AG09319 (cell line): ENCODE measurements at regions not wholly inside any gene's neighbourhood (a gene's known extent, or its start where the extent isn't known, plus 50 kb on each side); places are given as distances from the start of the nearest gene placed in this dataset.

Experiments
- DNase-seq: peaks from one replicate; pipeline ENCODE4 v3.0.0-alpha.2; 2010; ENCODE audit warnings: low read depth; ENCODE audit errors: extremely low read depth
- TF ChIP-seq, protein P1 (sequence below): IDR thresholded peaks from 2 replicates; pipeline ENCODE4 v1.5.1; 2011; ENCODE audit warnings: low read depth, mild to moderate bottlenecking, inconsistent platforms, low read length, moderate library complexity

DNA sequence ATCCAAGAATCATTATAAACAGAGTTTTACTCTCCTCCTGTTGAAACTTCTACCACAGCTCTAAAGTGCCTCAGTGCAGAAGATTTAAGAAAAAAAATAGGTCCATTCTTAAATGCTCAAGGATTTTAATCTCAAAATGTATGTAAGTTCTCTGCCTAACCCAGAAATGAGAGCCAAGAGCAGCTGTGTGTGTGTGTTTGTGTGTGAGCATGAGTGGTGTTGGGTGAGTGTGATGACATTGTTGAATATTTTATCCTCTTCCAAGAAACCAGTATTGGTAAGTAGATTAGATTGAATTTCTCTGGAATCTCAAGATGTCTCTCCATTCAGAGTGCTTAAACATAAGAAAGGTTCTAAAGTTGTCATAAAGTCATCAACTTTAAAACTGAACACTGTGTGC lies 363.6 kb upstream of the NFE2L3 start:
- TF ChIP-seq, protein P1, sequence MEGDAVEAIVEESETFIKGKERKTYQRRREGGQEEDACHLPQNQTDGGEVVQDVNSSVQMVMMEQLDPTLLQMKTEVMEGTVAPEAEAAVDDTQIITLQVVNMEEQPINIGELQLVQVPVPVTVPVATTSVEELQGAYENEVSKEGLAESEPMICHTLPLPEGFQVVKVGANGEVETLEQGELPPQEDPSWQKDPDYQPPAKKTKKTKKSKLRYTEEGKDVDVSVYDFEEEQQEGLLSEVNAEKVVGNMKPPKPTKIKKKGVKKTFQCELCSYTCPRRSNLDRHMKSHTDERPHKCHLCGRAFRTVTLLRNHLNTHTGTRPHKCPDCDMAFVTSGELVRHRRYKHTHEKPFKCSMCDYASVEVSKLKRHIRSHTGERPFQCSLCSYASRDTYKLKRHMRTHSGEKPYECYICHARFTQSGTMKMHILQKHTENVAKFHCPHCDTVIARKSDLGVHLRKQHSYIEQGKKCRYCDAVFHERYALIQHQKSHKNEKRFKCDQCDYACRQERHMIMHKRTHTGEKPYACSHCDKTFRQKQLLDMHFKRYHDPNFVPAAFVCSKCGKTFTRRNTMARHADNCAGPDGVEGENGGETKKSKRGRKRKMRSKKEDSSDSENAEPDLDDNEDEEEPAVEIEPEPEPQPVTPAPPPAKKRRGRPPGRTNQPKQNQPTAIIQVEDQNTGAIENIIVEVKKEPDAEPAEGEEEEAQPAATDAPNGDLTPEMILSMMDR: no peak
- no peak for DNase-seq

GRCh38 chr7:25788961-25789620 lies 362.9 kb upstream of the NFE2L3 start:
- TF ChIP-seq, protein P1: no peak
- no peak for DNase-seq

DNA sequence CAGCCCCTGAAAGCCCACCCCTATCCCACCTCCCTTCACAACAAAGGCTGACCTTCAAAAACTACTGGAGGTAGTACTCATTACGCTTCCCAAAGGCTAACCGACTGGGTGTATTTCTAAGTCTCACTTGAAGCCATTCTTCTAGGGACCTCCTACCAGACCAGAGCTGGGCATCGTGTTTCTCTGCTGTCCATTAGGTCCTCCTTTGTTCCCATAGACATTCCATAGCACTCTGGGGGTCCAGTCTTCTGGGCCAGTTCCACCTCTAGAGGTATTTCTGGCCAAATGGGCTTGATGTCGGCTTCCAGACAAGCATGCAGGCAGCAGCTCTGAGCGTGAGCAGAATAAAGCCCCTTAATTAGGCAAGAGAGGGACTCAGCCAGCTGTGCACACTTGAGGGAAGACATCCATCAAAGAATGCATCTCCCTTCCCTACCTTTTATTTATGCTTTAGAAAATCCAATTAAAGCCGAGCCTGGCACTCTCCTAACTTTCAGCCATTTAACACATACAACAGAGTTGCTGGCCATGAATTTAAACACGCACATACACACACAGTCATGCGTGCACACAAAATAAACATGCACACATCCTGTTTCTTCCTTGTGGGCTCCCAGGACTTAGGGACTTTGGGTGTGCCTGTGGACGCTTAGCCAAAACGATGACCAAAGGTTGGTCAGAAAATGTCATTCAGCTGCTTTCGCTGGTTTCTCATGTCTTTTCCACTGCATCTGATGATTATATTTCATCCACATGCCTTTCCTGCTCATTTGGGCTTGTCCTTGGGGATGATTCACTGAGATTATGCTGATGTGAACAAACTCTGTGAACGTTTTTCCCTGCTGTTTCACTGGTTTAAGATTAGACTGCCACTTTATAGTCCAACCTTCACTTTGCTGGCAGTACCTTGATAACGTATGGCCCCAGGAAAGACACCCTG lies 362.0 kb upstream of the NFE2L3 start:
- peak; percentile 16 for DNase-seq
- TF ChIP-seq, protein P1: no peak

DNA sequence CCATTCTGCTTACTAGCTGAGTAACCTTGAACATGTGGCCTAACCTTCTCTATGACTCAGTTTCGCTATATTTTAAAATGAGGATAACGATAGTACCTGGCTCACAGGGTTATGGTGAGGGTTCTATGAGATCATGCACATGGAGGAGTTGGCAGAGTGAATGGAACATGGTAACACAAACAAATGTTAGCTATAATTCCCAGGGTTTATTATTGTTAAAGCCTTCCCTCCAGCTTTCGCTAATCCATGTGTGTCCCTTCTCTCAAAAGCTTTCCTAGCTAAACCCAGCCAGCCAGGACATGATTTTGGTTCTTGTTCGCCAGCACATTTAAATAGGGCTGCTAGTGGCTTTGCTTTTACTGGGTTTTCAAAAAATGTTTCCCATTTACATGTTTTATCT lies 361.0 kb upstream of the NFE2L3 start:
- DNase-seq: no peak
- TF ChIP-seq, protein P1: no peak

DNA sequence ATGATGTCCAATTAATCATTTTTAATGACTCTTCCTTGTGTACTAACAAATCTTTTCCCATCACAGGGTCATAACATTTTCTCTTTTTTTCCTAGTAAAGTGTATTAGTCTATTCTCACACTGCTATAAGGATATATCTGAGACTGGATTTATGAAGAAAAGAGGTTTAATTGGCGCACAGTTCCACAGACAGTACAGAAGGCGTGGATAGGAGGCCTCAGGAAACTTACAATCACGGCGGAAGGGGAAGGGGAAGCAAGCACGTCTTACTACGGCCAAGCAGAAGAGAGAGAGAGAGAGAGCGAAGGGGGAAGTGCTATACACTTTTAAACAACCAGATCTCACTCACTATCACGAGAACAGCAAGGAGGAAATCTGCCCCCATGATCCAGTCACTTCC lies 359.4 kb upstream of the NFE2L3 start:
- TF ChIP-seq, protein P1: no peak
- DNase-seq: no peak

GRCh38 chr7:25795824-25796235 lies 356.2 kb upstream of the NFE2L3 start:
- peak; percentile 59 for DNase-seq
- TF ChIP-seq, protein P1: no peak

DNA sequence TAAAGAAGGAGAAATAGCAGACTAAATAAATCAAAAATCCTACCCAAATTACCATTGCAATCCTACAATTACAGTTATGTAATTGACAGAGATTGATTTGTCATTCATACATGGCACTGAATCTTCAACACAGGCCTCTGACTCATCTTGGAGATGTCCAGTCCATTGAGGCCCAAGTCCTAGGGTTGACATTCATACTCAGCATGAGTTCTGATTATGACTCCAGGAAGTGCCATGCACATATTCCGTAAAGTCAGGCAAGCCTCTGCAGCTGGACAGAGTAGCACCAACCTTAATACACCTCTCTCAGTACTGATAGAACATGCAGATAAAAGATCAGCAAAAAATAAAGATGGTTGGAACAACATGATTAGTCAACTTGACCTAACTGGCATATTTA lies 353.7 kb upstream of the NFE2L3 start:
- DNase-seq: no peak
- TF ChIP-seq, protein P1: no peak
